Thyroid gland (tissue), 4 donors: ENCODE measurements at regions not wholly inside any gene's neighbourhood (a gene's known extent, or its start where the extent isn't known, plus 50 kb on each side); places are given as distances from the start of the nearest gene placed in this dataset.
"Not testable (repeated sequence)": the region's sequence is repeated elsewhere in the genome, so short reads cannot be mapped to it uniquely, and the experiment has no call there.

Source experiments
- DNase-seq, 2 donors: peaks; one replicate each; pipeline ENCODE4 v3.0.0-alpha.2; 2019
- H3K27ac ChIP-seq, 3 donors: fragments of 200-600 bp; sonication (generic); 1 replicate in 2 of 3; 2 replicates in 1 of 3; pipeline ENCODE4 v1.5.1; 2016 to 2019; ENCODE audit warnings: mild to moderate bottlenecking in 1 of 3, moderate library complexity in 1 of 3
- H3K27me3 ChIP-seq: fragments of 200-600 bp; sonication (generic); one replicate; pipeline ENCODE4 v1.5.1; 2019
- H3K36me3 ChIP-seq, 2 donors: fragments of 200-600 bp; sonication (generic); one replicate each; pipeline ENCODE4 v1.5.1; 2016 to 2019
- H3K4me1 ChIP-seq, 2 donors: fragments of 200-600 bp; sonication (generic); one replicate each; pipeline ENCODE4 v1.5.1; 2017 to 2019
- H3K4me3 ChIP-seq, 3 donors: fragments of 200-600 bp; sonication (generic); replicated peaks in 1 of 3; 1 replicate in 2 of 3; 2 replicates in 1 of 3; pipeline ENCODE4 v1.5.1; 2016; ENCODE audit warnings: mild to moderate bottlenecking in 1 of 3
- H3K9me3 ChIP-seq: fragments of 200-600 bp; sonication (generic); one replicate; pipeline ENCODE4 v1.5.1; 2017
- WGBS, 2 donors: methylation state at CpG; one replicate each; pipeline ENCODE4 v1.1.5; 2017; 5-methylcytosine and 5-hydroxymethylcytosine counted together
- intact Hi-C: fragments of 100-400 bp; cut with DNase I; formaldehyde crosslinking; loops from one replicate; pipeline ENCODE4 v1.15.1; 2023

DNA sequence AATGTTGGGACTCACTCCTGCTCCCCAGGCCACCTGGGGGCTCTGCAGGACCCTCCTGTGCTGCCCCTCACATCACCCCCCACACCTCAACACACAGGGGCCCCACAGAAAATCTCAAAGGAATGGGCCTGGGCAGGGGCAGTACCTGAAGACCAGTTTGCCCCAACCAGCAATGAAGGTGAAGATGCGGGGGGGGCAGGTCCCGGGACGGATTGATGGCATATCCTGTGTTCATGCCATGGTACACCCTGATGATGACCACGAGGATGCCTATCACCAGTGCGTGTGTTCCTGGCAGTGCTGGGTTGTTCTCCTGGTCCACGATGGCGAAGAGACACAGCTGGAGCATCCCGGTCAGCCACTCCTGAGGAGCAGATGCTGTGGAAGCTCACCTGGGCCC is 663.0 kb downstream of the FOXD4L5 start:
- H3K4me3 ChIP-seq, intact Hi-C loops, H3K9me3 ChIP-seq, H3K4me1 ChIP-seq, H3K36me3 ChIP-seq, H3K27ac ChIP-seq, H3K27me3 ChIP-seq: not testable (repeated sequence)
- peak in 1 of 2 donors; percentile 2 for DNase-seq
- no CpG with 5 or more reads among the region's 8 CpGs for WGBS, 2 donors
